OCI-LY1 (cell line): ENCODE measurements at regions not wholly inside any gene's neighbourhood (a gene's known extent, or its start where the extent isn't known, plus 50 kb on each side); places are given as distances from the start of the nearest gene placed in this dataset.

Experiments used
- EZH2 ChIP-seq: fragments of 200-600 bp; sonication (generic), shearing (Covaris generic); IDR thresholded peaks from 2 replicates; pipeline ENCODE4 v1.8.0; 2017; ENCODE audit warnings: borderline replicate concordance, mixed run types, mild to moderate bottlenecking, antibody characterized with exemption, low read length, moderate library complexity, mixed read lengths
- TF ChIP-seq, protein P1 (sequence below): fragments of 200-600 bp; sonication (generic), shearing (Covaris generic); IDR thresholded peaks from 2 replicates; pipeline ENCODE4 v1.5.1; 2017; ENCODE audit warnings: mild to moderate bottlenecking, antibody characterized with exemption, low read length, moderate library complexity, mixed read lengths

GRCh38 chr20:24746351-24746685, 202.8 kb upstream of the CST7 start:
- TF ChIP-seq, protein P1, sequence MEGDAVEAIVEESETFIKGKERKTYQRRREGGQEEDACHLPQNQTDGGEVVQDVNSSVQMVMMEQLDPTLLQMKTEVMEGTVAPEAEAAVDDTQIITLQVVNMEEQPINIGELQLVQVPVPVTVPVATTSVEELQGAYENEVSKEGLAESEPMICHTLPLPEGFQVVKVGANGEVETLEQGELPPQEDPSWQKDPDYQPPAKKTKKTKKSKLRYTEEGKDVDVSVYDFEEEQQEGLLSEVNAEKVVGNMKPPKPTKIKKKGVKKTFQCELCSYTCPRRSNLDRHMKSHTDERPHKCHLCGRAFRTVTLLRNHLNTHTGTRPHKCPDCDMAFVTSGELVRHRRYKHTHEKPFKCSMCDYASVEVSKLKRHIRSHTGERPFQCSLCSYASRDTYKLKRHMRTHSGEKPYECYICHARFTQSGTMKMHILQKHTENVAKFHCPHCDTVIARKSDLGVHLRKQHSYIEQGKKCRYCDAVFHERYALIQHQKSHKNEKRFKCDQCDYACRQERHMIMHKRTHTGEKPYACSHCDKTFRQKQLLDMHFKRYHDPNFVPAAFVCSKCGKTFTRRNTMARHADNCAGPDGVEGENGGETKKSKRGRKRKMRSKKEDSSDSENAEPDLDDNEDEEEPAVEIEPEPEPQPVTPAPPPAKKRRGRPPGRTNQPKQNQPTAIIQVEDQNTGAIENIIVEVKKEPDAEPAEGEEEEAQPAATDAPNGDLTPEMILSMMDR, result no peak
- no peak for TF ChIP-seq EZH2
